ENCODE measurements at regions not wholly inside any gene's neighbourhood (a gene's known extent, or its start where the extent isn't known, plus 50 kb on each side); places are given as distances from the start of the nearest gene placed in this dataset.

GRCh38 chr6:112839525-112839961, 492.4 kb downstream of the RFPL4B start:
- no peak for DNase-seq
- Histone ChIP-seq H3K9ac (ENCODE audit: low read depth in 2 of 2, low read length in 2 of 2) (no peak overlapping the region), H3K4me3 (no peak overlapping the region), H3K27me3 (no peaks in the 10 kb centered on the region), H3K36me3 (no peaks in the 10 kb centered on the region), H3K27ac (no peak overlapping the region), H3K9me3 (no peaks in the 10 kb centered on the region), H3K4me1 (no peaks in the 10 kb centered on the region)
- TF ChIP-seq CTCF (IDR thresholded peaks at IDR 0.05): no peak
- intact Hi-C loops (cut with DNase I): no loop called here

- no peak for DNase-seq
- Histone ChIP-seq H3K36me3 (no peaks in the 10 kb centered on the region), H3K9me3 (no peaks in the 10 kb centered on the region), H3K9ac (ENCODE audit: low read depth in 2 of 2, low read length in 2 of 2) (no peak overlapping the region), H3K27ac (no peak overlapping the region), H3K27me3 (no peaks in the 10 kb centered on the region), H3K4me3 (no peak overlapping the region), H3K4me1 (no peaks in the 10 kb centered on the region)
- TF ChIP-seq CTCF (IDR thresholded peaks at IDR 0.05): no peak
- intact Hi-C loops (cut with DNase I): no loop called here
Measured at GRCh38 chr6:112841553-112842329, 494.6 kb downstream of the RFPL4B start.

- DNase-seq: no peak
- Histone ChIP-seq H3K27me3 (no peaks in the 10 kb centered on the region), H3K4me1 (no peaks in the 10 kb centered on the region), H3K36me3 (no peaks in the 10 kb centered on the region), H3K27ac (no peak overlapping the region), H3K9me3 (no peaks in the 10 kb centered on the region), H3K9ac (ENCODE audit: low read depth in 2 of 2, low read length in 2 of 2) (no peak overlapping the region), H3K4me3 (no peak overlapping the region)
- no peak for TF ChIP-seq CTCF (IDR thresholded peaks at IDR 0.05)
- intact Hi-C loops (cut with DNase I): no loop called here
Measured at GRCh38 chr6:112842330-112842685, 495.2 kb downstream of the RFPL4B start.

- intact Hi-C loops (cut with DNase I): no loop called here
- H3K4me1 ChIP-seq: no peaks in the 10 kb centered on the region
- H3K9ac ChIP-seq (ENCODE audit: low read depth in 2 of 2, low read length in 2 of 2): no peak overlapping the region
- H3K27ac ChIP-seq: no peak overlapping the region
- H3K36me3 ChIP-seq: no peaks in the 10 kb centered on the region
- no peaks in the 10 kb centered on the region for H3K9me3 ChIP-seq
- H3K27me3 ChIP-seq: no peaks in the 10 kb centered on the region
- no peak overlapping the region for H3K4me3 ChIP-seq
- no peak for DNase-seq
- TF ChIP-seq CTCF (IDR thresholded peaks at IDR 0.05): no peak
Measured at GRCh38 chr6:112846681-112847080, 499.6 kb downstream of the RFPL4B start.

GRCh38 chr6:112851146-112851545, 504.0 kb downstream of the RFPL4B start:
- Histone ChIP-seq H3K4me1 (no peaks in the 10 kb centered on the region), H3K9me3 (no peaks in the 10 kb centered on the region), H3K9ac (ENCODE audit: low read depth in 2 of 2, low read length in 2 of 2) (no peak overlapping the region), H3K36me3 (no peaks in the 10 kb centered on the region), H3K4me3 (no peak overlapping the region), H3K27me3 (no peaks in the 10 kb centered on the region), H3K27ac (no peak overlapping the region)
- DNase-seq: no peak
- TF ChIP-seq CTCF (IDR thresholded peaks at IDR 0.05): no peak
- intact Hi-C loops (cut with DNase I): no loop called here
